ENCODE measurements at regions not wholly inside any gene's neighbourhood (a gene's known extent, or its start where the extent isn't known, plus 50 kb on each side); places are given as distances from the start of the nearest gene placed in this dataset.
A peak's percentile ranks its signal among the peaks of the same experiment; 100 is the strongest.

DNA sequence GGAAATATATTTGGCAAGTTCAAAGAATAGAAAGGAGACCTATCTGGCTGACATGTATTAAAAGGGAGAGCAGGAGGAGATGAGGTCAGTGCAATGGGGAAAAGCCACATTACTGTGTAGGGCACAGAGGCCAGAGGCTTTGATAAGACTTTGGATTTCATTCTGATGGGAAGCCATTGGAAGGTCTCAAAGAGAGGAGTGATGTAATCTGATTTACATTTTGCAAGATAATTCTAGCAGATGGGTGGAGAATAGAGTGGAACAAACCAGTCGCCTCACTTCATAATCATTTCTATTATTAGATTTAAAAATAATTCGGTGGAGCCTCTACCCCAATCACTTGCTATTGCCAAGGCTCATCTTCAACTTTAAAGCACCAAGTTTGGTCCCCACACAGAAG, 278.4 kb upstream of the ZC3H12C start:
- DNase-seq = no peak

GRCh38 chr11:109815500-109816150, 277.6 kb upstream of the ZC3H12C start:
- no peak for DNase-seq

DNA sequence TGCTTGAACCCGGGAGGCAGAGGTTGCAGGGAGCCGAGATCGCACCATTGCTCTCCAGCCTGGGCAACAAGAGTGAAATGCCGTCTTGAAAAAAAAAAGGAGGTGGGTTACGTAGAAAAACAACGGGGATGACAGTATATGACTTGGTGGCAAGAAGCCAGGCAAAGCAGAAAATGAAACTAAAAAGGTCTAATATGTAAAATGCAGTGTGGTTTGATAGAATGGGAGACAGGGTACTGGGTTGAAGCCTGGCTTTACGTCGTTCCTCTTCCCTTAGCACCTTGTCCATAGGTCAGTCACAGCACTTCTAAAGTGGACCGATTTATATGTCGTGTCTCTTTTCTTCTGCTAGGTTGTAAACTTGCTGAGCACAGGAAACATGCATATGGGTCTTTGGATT, 274.9 kb upstream of the ZC3H12C start:
- DNase-seq = no peak

DNA sequence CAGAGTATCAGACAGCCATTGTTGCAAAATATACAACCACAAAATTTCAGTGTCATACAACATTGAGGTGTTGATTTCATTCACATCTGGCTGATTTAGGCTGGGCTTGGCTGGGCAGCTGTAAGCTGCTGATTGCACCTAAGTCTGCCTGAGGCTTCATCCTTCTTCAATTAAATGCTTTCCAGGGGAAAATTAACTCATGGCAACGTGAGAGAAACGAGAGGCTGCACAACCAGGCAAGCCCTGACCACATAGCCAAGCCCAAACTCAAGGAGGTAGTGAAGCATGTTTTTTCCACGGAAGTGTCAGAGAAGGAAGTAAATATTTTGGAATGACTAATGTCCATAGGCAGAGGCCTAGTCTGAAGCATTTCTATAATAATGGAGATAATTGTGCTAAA, 273.8 kb upstream of the ZC3H12C start:
- no peak for DNase-seq

- DNase-seq = no peak
Observed at GRCh38 chr11:109821511-109821910, 271.7 kb upstream of the ZC3H12C start.

DNA sequence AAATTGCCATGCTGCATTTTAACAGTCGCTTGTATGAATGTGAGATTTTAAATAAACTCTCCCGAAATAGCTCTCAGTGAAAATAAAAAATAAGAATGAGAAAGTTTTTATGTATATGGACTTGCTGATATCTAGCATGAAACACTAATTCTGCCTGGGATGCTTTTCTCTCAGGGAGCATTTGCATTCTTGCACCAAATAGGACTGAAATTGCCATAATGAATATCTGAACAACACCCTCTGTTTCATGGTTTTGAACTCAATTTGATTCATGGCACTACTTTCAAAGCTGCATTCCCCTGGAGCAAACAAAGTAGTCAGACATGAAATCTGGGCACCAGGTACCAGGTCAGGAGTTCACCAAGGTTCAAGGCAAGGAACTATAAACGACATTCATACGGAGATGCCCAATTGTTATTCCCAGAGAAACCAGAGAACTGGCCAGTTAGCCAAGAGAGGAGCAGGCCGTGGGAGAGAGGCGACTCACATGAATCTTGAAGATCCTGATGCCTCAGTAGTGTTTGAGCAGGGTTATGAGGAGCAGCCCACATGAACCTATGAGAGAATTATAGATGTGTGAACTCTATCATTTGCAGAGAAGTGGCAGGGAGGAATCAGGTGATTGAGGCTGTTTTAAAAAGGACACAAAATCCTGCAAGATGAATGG, 270.6 kb upstream of the ZC3H12C start:
- no peak for DNase-seq

DNA sequence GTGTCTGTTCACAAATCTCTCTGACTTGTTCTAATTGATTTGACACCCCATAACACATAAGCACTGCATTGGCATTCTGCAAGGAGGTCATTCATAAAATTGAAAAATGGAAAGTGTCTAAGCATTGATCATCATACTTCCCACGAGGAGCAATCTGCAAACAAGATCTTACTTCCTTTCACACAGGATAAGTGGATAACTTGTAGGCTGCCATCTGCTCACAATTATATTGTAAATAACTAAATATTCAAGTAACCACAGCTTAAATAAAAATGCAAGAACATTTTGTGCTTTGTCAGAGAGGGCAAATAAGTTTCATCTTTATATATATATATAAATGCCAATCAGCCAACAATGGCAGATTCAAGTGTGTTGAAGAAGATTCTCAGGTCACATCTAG, 264.8 kb upstream of the ZC3H12C start:
- no peak for DNase-seq

GRCh38 chr11:109838026-109838425, 255.2 kb upstream of the ZC3H12C start:
- DNase-seq = no peak

- no peak for DNase-seq
Observed at GRCh38 chr11:109845437-109845836, 247.8 kb upstream of the ZC3H12C start.

DNA sequence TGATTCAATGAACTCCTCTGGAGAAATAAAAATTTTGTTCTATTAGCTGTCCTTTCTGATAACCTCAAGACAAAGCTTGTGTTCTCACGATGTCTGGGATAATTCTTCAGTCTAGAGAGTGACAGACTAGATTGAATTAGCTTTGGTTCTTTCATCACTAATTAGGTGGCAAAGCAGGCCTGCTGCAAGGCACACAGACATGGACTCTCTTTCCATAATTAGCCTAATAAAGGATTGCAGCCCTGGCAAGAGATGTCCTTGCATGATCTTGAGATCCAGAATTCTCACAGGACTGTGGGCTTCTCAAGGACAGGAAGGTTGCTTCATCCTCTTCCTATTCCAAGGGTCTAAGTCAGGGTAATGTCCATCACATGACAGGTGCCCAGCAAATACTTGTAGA, 245.6 kb upstream of the ZC3H12C start:
- no peak for DNase-seq

- no peak for DNase-seq
Observed at GRCh38 chr11:109849051-109849450, 244.1 kb upstream of the ZC3H12C start.

GRCh38 chr11:109849946-109850345, 243.2 kb upstream of the ZC3H12C start:
- peak in 1 of 2 experiments; percentile 14 for DNase-seq

- DNase-seq = no peak
Observed at GRCh38 chr11:109851780-109852390, 241.3 kb upstream of the ZC3H12C start.

GRCh38 chr11:109853156-109853776, 239.9 kb upstream of the ZC3H12C start:
- DNase-seq = peak; percentile 68 to 71

GRCh38 chr11:109854731-109855130, 238.5 kb upstream of the ZC3H12C start:
- no peak for DNase-seq

DNA sequence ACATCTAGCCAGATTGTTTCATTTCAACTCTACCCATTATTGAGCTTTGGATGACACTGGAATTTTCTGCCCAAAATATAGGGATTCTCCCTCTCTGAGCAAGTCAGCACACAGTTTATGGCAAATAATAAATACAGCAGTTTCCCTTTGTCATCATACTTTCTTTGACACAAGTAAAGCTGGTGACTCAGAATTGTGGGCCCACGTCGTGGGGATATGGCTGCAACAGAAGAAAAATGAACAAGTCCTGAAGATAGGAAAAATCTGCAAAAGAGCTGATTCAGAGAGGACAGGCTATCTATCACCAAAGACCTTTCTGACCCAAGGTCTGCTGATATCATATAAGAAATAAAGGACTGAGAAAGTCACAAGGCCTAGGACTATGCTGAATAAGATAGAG, 236.3 kb upstream of the ZC3H12C start:
- DNase-seq = no peak

- DNase-seq = no peak
Observed at GRCh38 chr11:109857637-109858036, 235.6 kb upstream of the ZC3H12C start.

DNA sequence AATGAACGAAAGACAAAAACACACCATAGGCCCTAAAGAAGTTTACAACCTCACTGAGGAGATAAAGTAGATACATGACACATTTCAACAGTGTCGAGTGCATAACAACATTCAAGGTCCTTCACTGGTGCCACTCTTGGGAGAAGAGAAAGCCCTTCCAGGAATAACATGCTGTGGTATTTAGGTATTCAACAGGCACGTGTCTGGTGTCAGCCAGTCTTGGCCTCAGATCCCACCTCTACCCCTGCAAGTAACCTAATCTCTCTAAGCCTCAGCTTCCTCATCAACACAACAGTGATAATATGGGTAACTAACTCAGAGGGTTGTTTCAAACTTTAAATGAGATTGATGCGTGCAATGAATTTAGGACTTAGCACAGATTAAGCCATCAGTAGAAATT, 235.0 kb upstream of the ZC3H12C start:
- no peak for DNase-seq

GRCh38 chr11:109859045-109859724, 234.0 kb upstream of the ZC3H12C start:
- DNase-seq = no peak

DNA sequence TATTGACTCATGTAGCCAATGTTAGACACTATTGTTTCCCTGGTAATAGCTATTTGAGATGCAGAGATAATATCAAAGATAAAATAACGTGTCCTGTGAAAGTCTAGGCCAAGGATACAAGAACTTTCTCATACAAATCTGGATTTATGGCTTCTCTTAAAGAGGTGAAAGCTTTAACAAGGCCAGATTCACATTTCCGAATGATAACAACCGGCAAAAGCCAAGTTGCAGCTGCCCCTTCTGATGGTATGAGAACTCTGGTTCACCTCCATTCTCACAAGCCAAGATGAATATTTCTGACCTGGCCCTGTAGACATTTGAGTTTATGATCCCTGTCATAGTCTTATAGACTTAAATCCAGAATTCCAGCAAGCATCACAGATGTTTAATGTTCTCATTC, 230.4 kb upstream of the ZC3H12C start:
- no peak for DNase-seq

DNA sequence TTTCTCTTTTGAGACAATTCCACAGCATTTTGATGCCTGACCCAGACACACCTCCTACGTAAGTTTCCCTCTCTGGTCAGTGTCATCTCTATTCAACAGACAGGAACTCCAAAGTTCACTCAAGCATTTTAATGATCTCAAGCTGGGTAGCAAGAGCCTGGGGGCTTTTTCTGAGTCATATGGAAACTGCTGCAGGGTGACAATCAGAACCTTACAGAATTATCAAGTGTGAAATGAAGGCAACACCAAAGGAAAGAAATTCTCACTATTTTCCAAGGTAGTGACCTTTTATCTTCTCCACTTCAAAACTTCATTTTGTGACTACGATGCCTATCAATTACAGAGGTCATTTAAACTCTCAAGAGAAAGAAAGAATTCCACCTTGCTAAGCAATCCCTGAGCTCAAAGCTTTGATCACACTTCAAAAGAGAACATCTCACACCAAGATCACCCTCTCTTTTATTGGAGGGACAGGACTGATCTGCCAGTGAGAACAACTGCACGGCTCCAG, 229.0 kb upstream of the ZC3H12C start:
- DNase-seq = no peak

DNA sequence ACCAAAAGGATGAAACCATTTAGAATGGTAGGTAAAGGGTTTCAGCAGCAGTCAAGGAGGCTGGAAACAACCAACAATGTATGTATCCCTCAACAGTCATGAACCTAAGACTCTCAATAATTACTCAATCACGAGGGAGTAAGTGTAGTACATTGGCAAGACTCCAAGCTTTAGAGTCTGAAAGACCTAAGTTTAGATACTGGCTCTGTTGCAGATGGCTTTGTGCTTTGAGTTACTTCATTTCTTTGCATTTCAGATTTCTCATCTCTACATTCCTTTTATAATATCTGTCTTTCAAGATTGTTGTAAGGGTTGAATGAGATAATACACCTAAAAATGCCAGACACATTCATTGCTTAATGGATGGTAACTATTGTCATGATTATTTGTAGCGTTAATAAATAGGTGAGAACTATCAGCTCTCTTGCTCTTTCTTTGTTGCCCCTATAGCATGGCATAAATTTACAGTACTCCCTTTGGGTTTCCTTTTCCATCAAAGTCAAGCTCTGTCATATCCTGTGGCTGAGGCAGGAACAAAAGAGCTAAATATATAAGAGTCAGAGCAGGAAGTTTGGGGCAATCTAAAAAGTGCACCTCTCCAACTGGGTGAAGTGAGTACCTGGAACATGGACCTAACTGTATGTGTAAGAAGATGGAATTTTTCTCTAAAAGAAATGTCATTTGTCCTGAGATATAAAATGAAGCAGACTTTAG, 228.2 kb upstream of the ZC3H12C start:
- DNase-seq = peak in 1 of 2 experiments; percentile 12
